ENCODE measurements at regions not wholly inside any gene's neighbourhood (a gene's known extent, or its start where the extent isn't known, plus 50 kb on each side); places are given as distances from the start of the nearest gene placed in this dataset.

- FAIRE-seq = no peak
- no peaks in the 10 kb centered on the region for H3K27me3 ChIP-seq (ENCODE audit: control insufficient read depth, insufficient read depth, low read length)
- no peak for TF ChIP-seq CTCF (IDR thresholded peaks at IDR 0.05; ENCODE audit: insufficient read depth, low read length, severe bottlenecking)
- no peak overlapping the region for H3K4me3 ChIP-seq (ENCODE audit: low read depth, low read length)
- no peaks in the 10 kb centered on the region for H3K36me3 ChIP-seq (ENCODE audit: control insufficient read depth, insufficient read depth, low read length)
- DNase-seq (ENCODE audit: low read depth) = no peak
Measured at GRCh38 chr14:84975241-84975902, 554.6 kb upstream of the FLRT2 start.

- Histone ChIP-seq H3K36me3 (ENCODE audit: control insufficient read depth, insufficient read depth, low read length) (no peaks in the 10 kb centered on the region), H3K4me3 (ENCODE audit: low read depth, low read length) (no peak overlapping the region), H3K27me3 (ENCODE audit: control insufficient read depth, insufficient read depth, low read length) (no peaks in the 10 kb centered on the region)
- DNase-seq (ENCODE audit: low read depth) (no peak), FAIRE-seq (no peak)
- no peak for TF ChIP-seq CTCF (IDR thresholded peaks at IDR 0.05; ENCODE audit: insufficient read depth, low read length, severe bottlenecking)
Measured at GRCh38 chr14:84976805-84977204, 553.1 kb upstream of the FLRT2 start.

- FAIRE-seq (no peak), DNase-seq (ENCODE audit: low read depth) (no peak)
- Histone ChIP-seq H3K36me3 (ENCODE audit: control insufficient read depth, insufficient read depth, low read length) (no peaks in the 10 kb centered on the region), H3K4me3 (ENCODE audit: low read depth, low read length) (no peak overlapping the region), H3K27me3 (ENCODE audit: control insufficient read depth, insufficient read depth, low read length) (no peaks in the 10 kb centered on the region)
- TF ChIP-seq CTCF (IDR thresholded peaks at IDR 0.05; ENCODE audit: insufficient read depth, low read length, severe bottlenecking) = no peak
Measured at GRCh38 chr14:84987042-84987441, 542.9 kb upstream of the FLRT2 start.

GRCh38 chr14:84988357-84988756, 541.6 kb upstream of the FLRT2 start:
- no peak for TF ChIP-seq CTCF (IDR thresholded peaks at IDR 0.05; ENCODE audit: insufficient read depth, low read length, severe bottlenecking)
- no peak for DNase-seq (ENCODE audit: low read depth)
- no peaks in the 10 kb centered on the region for H3K27me3 ChIP-seq (ENCODE audit: control insufficient read depth, insufficient read depth, low read length)
- peak; percentile 32 for FAIRE-seq
- no peaks in the 10 kb centered on the region for H3K36me3 ChIP-seq (ENCODE audit: control insufficient read depth, insufficient read depth, low read length)
- no peak overlapping the region for H3K4me3 ChIP-seq (ENCODE audit: low read depth, low read length)

GRCh38 chr14:84991021-84991420, 538.9 kb upstream of the FLRT2 start:
- Histone ChIP-seq H3K36me3 (ENCODE audit: control insufficient read depth, insufficient read depth, low read length) (no peaks in the 10 kb centered on the region), H3K27me3 (ENCODE audit: control insufficient read depth, insufficient read depth, low read length) (no peaks in the 10 kb centered on the region), H3K4me3 (ENCODE audit: low read depth, low read length) (no peak overlapping the region)
- FAIRE-seq (no peak), DNase-seq (ENCODE audit: low read depth) (no peak)
- no peak for TF ChIP-seq CTCF (IDR thresholded peaks at IDR 0.05; ENCODE audit: insufficient read depth, low read length, severe bottlenecking)

GRCh38 chr14:84998216-84998615, 531.7 kb upstream of the FLRT2 start:
- H3K4me3 ChIP-seq (ENCODE audit: low read depth, low read length) = no peak overlapping the region
- DNase-seq (ENCODE audit: low read depth) (no peak), FAIRE-seq (no peak)
- no peak for TF ChIP-seq CTCF (IDR thresholded peaks at IDR 0.05; ENCODE audit: insufficient read depth, low read length, severe bottlenecking)
- no peaks in the 10 kb centered on the region for H3K27me3 ChIP-seq (ENCODE audit: control insufficient read depth, insufficient read depth, low read length)
- H3K36me3 ChIP-seq (ENCODE audit: control insufficient read depth, insufficient read depth, low read length) = no peaks in the 10 kb centered on the region
